ENCODE measurements at regions not wholly inside any gene's neighbourhood (a gene's known extent, or its start where the extent isn't known, plus 50 kb on each side); places are given as distances from the start of the nearest gene placed in this dataset.

DNA sequence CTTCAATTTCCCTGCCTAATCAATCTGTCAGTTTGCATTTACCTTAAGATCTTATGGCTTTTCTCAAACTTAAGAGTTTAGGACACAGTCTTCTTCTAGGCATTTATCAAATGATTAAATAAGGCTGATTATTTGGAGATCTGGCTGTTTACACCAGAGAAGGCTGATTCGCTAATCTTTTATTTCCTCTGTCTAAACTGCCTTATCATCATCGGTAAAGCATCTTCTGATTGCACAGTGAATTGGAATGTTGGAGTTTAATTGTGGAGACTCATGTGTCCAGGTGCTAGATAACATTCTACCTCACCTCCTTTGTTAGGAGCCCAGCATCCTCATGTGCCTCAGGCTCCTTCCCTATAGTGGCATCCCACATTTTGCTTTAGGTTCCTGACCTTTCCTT lies 100.3 kb upstream of the DDIT4L start:
- TF ChIP-seq CTCF (IDR thresholded peaks at IDR 0.05): no peak
- TF ChIP-seq ZFX (IDR thresholded peaks at IDR 0.05; ENCODE audit: borderline replicate concordance): no peak
